KG1 (cell line): ENCODE measurements at regions not wholly inside any gene's neighbourhood (a gene's known extent, or its start where the extent isn't known, plus 50 kb on each side); places are given as distances from the start of the nearest gene placed in this dataset.
"Not testable (repeated sequence)": the region's sequence is repeated elsewhere in the genome, so short reads cannot be mapped to it uniquely, and the experiment has no call there.

Source experiments
- DNase-seq: peaks from one replicate; lab custom pipeline; 2025; lab: John Stamatoyannopoulos, UW

DNA sequence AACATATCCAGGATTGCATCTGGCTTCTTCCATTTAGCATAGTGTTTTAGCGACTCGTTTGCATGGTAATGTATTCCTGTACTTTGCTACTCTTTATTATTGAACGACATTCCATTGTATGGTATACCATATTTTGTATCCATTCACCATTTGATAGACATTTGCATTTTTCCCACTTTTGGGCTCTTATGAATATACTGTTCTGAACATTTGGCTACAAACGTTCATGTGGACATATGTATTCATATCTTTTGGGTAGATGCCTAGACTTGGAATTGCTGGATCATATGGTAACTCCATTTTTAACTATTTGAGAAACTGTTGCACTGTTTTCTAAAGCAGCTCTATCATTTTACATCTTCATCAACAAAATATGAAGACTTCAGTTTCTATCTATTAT is 383.7 kb upstream of the AKR1E2 start:
- DNase-seq: no peak

DNA sequence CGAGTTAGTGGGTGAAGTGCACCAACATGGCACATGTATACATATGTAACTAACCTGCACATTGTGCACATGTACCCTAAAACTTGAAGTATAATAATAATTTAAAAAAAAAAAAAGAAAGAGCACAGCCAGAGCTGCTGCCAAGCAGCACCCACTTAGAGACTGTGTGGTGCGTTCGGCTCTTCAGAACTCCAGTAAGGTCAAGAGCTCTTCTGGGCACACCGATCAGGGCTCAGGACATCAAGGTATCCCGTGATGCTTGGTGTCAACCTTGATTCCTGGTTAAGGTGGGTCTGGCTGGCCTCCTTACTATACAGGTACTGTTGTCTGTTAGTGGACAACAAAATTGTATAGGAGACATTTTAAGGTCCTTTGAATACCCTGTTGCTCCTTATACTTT is 385.7 kb upstream of the AKR1E2 start:
- no peak for DNase-seq

DNA sequence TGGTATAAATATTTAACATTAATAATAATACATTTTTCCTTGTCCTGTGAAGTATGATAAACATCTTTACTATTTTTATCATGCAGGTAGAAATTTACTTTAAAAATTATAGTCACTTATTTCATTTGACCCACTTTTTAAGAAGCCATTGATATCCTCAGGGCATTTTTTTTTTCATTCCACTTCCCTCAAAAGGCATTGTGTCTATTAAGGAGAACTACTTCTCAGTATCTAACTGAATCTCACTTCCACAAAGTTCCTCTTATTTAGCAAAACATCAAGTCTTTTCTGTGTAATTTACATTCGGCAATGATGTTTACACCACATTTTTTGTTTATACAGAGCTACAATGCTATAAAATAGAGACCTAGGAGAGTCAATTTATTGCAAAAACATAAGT is 388.2 kb upstream of the AKR1E2 start:
- DNase-seq: no peak

DNA sequence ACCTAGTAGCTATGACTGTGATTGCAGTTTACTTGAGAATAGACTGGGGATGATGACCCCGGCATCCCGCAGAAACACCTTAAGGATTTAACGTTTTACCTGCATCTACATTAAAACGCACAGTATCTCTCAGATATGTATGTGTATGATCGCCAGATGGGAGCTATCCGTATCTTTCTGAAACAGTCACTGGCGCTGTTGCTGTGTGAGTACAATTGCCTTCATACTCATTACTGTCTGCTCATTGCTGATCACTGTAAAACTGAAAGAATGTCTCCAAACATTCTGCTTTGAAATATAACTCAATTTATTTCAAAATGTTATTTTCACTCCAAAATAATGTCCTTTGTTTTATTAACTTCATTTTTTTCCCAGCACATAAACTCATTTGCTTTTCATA is 388.9 kb upstream of the AKR1E2 start:
- DNase-seq: no peak

DNA sequence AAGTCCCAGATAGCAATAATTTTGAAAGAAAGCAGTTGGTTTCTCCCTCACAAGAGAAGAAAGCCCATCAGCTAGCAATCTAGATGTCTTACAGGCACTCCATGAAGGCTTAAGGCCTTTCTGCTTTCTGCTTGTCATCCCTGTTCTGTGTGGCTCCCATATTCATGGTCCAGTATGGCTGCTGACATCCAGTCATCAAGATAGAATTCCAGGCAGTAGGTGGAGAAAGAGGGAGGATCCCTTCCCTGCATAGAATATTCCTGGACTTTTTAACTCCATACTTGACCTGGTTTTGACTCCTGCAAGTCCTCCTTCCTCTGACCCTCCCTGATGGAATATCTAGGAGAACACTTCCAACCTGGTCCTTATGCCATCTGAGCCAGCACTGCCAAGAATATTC is 389.9 kb upstream of the AKR1E2 start:
- DNase-seq: no peak

DNA sequence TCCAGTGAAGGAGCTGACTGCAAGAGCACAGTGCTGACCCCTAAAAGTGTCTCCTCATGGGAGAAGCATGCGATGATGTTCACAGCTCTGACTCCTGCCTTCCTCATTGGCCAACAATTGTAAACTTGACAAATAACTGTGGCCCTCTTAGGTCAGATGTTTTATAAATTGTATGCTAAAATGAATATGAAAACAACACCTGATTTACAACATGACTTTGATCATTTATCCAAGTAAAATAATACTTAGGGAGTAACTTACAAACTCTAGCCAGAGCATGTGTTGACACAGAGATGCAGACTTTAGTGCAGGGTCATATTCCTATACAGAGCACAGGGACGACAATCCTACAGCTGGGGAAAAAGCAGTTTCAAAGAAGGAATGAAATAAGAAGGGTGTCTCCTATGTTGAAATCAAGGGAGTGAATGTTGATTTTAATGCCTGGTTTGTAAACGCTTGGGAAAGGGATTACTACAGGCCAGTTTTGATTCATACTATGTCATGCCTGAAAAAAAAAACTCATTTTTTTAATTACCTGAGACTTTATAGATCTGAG is 391.4 kb upstream of the AKR1E2 start:
- no peak for DNase-seq

DNA sequence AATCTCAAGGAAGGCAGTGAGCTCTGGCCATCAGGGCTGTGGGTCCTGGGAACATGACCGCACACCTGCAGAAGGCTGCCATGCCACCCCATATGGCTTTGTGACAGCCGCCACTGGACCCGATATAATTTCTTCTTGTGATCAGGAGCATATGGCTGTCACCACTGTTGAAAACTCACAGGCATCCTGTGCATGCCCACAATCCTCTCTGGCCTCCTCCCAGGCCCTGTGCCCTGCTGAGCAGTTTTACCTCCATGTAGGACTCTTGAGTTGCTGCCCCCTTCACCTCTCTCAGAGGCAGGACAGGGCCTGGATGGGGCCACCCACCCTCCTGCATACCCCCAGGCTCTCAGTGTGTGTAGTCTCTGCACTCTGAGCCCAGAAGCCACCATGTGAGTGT is 391.9 kb upstream of the AKR1E2 start:
- DNase-seq: no peak

DNA sequence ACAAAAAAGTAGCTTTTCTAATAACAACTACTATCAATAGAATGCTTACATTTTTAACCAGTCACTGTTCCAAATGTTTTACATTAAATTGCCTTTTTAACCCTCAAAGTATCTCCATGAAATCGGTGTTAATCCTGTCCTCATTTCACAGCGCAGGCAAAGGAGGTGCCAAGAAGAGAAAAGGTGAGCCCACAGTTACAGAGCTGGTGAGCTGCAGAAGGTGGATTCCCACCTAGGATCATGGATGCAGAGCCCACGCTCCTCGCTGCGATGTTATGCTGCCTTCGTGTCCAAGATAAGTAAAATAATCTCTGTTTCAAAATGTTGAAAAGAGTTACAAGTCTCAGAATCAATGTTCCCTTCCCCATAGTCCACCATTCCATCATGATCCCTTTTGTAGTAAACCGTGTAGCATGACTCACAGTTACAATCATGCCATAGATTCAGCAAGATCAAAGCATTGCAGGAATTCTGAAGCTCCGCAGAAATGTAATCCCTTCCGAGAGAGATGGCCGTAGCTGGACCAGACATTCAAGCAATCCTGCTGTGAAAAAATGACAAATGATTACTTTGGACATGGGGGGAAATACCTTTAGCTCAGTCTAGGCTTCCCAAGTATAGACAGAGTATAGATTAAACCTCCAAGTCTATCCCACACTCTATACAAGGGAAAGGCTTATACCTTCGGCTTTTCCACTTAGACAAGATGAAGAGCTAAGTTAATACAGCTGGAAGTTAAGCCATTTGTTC is 394.7 kb upstream of the AKR1E2 start:
- no peak for DNase-seq

DNA sequence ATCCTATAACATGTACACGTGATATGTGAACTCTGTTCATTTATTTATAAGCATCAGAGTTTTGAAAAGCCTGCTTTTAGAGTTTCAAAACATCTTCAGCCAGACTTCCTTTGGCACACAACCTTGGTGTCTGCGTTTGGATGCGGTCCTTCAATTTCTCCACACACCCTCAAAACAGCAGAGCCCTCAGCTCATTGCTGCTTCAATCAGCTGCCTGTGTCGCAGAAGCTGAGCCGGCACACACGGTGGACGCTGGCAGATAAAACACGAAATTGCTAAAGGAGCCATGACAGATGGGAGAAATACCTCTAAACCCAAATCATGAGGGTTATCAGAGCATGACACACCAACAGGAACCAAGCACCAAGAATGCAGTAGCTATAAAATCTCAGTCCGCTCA is 396.4 kb upstream of the AKR1E2 start:
- no peak for DNase-seq

DNA sequence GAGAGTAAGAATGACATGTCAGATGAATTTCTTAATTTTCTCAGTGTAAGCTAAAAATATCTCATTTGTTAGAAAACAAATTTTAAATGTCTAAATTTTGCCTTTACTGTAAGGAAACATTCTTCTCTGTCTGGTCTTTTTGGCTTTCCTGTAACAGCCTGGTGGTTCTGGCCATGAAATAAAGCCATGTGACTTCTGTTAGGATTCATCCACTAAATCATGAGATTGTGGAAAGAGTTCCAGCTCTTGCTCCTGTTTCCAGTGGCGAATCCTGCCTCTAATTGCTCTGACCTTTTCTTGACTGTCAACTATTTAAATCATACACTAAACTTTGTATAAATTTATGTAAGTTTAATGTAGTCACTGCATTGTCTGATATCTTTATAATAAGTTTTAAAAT is 398.5 kb upstream of the AKR1E2 start:
- no peak for DNase-seq

DNA sequence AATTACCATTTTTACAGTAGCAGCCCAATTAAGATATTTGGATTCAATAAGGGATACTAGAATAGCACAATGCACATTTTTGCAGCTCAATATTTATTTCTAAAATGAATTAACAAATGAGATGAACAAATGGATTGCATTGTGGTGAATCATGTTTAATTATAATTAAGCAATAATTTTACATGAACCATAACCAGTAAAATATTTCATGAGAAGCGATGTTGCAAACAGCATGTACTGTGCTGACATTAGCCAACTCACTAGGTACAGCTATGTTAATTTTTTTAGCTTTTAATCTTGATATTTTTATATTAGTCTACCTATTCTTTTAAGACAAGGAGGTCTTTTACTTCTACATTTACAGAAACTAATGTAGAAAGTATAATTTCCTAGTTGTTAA is 399.1 kb upstream of the AKR1E2 start:
- no peak for DNase-seq

DNA sequence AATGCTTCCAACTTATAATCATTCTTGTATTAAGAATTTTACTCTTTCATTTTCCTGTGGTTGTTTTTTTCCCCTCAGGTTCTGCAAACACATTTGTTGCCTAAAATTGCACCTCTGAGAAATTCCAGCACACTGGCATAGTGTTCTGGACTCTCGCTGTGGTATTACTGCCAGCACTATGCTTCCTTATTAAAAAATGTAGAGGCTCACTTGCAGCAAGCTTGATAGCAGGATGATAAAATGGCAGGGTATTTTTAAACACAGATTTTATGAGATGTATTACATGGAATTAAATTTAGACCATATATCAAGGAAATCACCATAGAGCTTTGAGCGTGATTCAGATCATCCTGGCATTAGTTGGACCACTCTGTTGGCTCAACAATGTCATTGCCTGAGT is 416.7 kb upstream of the AKR1E2 start:
- DNase-seq: no peak

DNA sequence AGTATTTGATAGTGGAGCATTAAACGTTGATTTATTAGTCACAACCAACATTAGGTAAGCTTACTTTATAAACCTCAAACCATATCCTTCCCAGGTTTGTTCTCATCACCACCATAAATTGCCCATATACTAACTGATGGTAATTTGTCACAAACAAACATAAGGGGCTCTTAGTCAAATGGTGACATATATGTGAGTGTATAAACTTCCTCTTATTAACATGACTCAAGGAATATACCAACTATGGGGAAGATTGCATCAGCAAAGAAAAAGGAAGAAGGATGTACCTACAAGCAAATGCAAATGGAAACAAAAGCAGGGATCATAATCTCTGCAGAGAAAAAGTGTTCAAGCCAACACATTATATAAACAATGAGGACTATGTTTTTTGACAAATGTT is 418.2 kb upstream of the AKR1E2 start:
- DNase-seq: no peak

DNA sequence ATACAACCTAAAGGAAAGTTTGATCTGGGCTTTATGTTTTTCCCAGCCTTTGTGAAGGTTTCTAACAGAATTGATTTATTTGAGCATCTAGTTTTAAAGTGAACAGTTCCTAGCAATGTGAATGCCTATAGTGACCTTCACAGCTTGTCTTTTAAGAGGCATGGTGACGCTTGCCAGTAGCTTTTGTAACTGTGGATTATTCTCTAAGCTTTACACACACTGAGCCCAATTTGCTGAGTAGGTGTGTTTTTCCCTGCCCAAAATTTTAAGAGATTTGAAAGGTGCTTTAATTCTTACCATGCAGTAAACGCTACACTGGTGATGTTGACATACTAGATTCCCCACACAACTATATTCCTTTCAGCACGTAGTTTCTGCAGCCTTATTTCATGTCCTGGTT is 420.2 kb upstream of the AKR1E2 start:
- no peak for DNase-seq

DNA sequence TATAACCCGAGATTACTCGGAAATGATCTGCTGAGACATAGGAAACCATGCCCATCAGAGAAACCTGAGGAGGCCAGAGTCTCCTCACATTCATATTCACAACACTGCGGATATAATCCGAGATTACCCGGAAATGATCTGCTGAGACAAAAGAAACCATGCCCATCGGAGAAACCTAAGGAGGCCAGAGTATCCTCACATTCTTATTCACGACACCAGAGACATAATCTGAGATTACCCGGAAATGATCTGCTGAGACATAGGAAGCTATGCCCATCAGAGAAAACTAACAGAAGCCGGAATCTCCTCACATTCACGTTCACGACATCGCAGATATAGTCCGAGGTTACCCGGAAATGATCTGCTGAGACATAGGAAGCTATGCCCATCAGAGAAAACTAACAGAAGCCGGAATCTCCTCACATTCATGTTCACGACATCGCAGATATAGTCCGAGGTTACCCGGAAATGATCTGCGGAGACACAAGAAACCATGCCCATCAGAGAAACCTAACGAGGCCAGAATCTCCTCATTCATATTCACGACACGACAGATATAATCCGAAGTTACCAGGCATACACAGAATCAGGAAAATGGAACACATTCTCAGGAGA is 422.3 kb upstream of the AKR1E2 start:
- DNase-seq: no peak

DNA sequence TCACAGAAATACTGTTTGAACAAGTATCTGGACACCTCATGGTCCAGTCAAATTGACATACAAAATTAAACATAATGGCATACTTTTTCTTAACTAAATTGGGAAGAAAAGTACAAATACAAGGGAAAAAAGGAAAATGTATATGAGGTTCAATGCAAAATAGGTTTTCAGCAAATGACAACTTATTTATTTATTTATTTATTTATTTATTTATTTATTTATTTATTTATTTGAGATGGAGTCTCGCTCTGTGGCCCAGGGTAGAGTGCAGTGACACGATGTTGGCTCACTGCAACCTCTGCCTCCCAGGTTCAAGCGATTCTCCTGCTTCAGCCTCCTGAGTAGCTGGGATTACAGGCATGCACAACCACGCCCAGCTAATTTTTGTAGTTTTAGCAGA is 424.9 kb upstream of the AKR1E2 start:
- not testable (repeated sequence) for DNase-seq

DNA sequence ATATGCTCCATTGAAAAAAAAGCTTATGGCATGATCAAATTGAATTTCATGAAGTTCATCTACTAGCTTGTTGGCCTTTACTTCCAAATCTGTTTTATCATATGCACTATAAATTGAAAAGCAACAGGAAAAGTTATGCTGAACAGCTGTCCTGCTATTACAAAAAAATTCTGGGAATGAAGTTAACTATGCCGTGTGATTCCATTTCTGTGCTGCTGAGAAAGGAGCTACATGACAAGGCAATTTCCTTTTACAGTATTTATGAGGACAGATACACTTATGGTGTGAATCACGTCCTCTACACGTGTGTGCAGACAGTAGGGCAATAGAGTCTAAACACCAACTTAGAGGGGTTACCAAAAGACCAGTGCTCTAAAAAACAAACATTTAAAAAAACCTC is 426.5 kb upstream of the AKR1E2 start:
- DNase-seq: no peak

DNA sequence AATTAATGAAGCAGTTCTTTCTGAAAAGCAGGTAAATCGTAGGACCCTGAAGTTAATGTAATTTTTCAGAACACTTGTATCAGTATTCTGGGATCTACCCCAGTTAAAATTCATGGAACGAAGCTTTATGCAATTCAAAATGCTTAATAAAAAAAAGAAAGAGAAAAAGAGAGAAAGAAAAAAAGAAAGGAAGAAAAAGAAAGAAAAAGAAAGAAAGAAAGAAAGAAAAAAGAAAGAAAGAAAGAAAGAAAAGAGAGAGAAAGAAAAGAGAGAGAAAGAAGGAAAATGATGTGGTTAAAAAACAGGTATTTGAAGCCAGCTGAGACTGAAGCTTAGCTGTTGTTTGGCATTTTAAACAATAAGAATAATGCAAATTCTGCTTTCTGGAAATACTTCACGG is 427.4 kb upstream of the AKR1E2 start:
- no peak for DNase-seq

DNA sequence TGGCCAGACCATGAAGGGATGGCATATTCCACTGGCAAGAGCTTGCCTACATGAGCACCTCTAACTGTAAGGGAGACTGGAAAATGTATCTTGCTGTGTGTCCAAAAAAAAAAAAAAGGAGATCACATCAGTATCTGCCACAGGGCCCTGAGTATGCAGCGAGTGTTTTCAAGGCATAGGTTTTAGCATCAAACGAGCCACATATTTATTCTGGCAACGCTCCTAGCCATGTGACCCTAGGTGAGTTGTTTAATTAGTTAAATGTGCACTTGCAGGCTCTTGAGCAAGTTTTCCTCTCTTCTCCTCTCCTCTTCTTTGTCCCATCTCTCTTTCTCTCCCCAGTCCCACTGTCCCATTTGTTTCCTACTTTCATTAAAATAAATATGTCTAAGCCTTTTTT is 428.7 kb upstream of the AKR1E2 start:
- DNase-seq: no peak

DNA sequence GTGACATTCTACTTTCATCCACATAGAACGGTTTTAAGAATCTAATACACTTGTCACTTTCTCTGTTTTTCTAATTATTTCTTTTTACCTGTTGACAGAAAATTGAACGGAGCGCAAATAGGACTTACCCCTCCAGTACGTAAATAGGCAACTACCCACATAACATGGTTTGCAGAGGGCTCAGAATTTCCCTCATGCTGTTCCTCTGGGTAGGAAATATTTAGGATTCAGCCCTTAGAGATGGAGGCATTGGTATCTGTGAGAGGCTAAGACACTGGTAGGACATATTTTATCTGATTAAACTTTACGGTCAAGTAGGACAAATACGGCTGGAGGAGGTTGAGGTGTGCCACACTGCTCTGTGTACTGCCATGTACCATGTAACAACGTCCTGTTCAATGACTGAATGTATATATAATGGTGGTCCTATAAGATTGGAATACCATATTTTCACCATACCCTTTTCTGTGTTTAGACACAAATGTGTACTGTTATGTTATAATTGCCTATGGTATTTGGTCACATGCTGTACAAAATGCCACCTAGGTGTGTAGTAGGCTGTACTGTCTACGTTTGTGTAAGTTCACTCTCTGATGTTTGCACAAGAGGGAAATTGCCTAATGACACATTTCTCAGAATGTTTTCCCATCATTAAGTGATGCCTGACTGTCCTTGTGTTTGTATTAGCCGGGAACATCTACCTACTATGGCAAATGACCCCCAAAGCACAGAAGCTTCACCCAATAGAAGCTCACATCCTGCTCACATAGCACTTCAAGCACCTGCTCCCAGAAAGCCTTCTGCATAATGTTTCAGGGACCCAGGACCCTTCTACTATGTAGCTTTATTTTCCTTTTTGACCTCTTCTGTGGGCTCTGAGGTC is 429.4 kb upstream of the AKR1E2 start:
- DNase-seq: no peak

DNA sequence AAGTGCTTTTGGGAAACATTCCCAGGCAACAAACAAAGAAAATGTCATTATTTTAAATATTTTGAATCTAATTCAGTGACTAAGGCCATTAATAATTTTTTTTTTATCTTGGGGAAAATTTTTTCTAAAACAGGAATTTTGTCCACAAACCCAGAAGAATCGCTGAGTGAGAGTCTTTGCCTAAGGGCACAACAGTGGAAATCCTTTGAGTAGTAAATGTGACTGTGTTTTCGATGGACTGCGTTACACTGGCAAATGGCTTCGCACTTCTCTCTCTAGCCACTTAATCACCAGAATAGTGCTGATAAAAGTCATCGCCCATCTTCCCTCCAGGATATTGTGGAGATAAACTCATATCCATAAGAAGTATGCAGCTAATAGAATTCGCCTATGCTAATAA is 430.3 kb upstream of the AKR1E2 start:
- DNase-seq: no peak

DNA sequence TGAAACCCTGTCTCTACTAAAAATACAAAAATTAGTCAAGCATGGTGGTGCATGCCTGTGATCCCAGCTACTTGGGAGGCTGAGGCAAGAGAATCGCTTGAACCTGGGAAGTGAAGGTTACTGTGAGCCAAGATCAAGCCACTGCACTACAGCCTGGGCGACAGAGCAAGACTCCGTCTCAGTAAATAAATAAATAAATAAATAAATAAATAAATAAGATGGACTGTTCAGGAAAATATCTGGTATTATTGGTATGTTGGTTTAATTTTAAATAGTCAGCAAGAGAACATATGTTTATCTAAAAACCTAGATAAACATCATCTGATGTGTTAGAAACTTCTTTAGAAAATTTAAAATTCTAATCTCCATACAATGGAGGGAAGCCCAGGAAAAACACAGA is 431.6 kb upstream of the AKR1E2 start:
- DNase-seq: not testable (repeated sequence)

DNA sequence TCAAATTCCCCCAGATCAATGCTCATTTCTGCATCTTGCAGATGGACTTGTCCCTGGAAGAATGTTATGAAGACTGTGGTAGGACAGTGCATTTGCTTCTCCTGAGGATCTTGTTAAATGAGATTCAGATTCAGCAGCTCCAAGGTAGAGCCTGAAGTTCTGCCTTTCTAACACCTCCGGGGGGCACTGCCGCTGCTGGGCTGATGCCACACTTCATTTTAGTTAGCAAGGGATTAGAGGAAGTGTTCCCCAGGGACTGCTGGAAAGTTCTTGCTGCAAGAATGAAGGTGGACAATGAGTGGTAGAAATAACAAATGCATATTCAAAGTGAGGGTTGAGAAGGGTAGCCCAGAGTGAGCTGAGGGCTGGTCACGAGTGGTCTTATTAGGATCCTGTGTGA is 434.3 kb upstream of the AKR1E2 start:
- no peak for DNase-seq
